Right cardiac atrium (tissue), 5 donors: ENCODE measurements at regions not wholly inside any gene's neighbourhood (a gene's known extent, or its start where the extent isn't known, plus 50 kb on each side); places are given as distances from the start of the nearest gene placed in this dataset.

Source experiments
- ATAC-seq, 2 donors: fragments of 200-7000 bp; cut with Tn5 transposase; one replicate each; pipeline versions ENCODE4 v1.8.0 to v1.9.1; 2020; ENCODE audit warnings: moderate library complexity in 2 of 2, mild to moderate bottlenecking in 1 of 2
- DNase-seq, 3 donors: peaks; one replicate each; pipeline ENCODE4 v3.0.0-alpha.2; 2020
- H3K27ac ChIP-seq: one replicate; pipeline ENCODE4 v1.5.1; 2013; ENCODE audit warnings: mild to moderate bottlenecking, low read length, control low read depth, moderate library complexity
- H3K27me3 ChIP-seq: one replicate; pipeline ENCODE4 v1.6.1; 2013; ENCODE audit not compliant: control insufficient read depth, insufficient read depth
- H3K4me1 ChIP-seq: one replicate; pipeline ENCODE4 v1.6.1; 2013; ENCODE audit warnings: low read length; ENCODE audit not compliant: control insufficient read depth, insufficient read depth
- H3K4me3 ChIP-seq: one replicate; pipeline ENCODE4 v1.5.1; 2013; ENCODE audit warnings: low read length, control low read depth
- H3K9me3 ChIP-seq: one replicate; pipeline ENCODE4 v1.6.1; 2013; ENCODE audit warnings: low read length; ENCODE audit not compliant: control insufficient read depth
- WGBS: extraction: QIAGEN DNeasy Blood & Tissue Kit; methylation state at CpG from one replicate; pipeline ENCODE4 v1.1.7; 2013; 5-methylcytosine and 5-hydroxymethylcytosine counted together
- intact Hi-C, 4 donors: fragments of 100-400 bp; cut with DNase I; formaldehyde crosslinking; loops; one replicate each; pipeline versions ENCODE4 v1.11.0 to v1.14.0; 2022 to 2023
- donor health status: healthy with polysubstance abuse.
- donor health status: DM: no; HTN: yes; CAD: no.
- donor health status: DM: no; HTN: no; CAD: no.
- donor health status: DM: no; HTN: yes; CAD: no; lungs with severe emphysema.
- donor health status: DM: yes; HTN: yes; CAD: no.

DNA sequence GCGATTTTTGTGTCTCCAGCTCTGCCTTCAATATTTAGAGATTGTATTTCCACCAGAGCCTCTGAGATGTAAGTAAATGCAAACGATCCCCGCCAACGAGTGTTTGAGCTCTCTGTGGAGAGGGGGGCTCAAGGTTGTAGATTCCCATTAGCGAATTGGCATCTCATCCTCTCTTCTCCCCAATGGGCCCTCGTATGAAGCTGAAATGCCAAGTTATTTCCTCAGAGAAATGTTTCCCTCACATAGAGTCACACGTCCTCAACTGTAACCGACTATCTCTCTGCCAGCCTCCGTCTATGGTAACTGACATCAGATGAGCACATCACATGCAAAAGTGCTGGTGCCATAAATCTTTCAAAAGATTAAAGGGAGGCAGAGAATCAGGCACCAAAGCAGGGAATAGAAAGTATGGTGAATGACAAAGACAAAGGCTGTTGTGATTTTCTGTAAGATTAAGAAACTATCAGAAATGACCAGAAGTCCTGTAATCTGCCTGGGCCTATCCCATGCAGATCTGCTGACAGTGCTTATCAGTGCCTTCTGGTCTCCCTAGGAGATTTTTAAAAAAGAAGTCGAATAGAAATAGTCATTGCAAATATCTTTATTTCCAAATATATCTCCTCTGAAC, 157.1 kb downstream of the PDGFRA start:
- ATAC-seq (no peak), DNase-seq (no peak)
- intact Hi-C loops = no loop called here
- Histone ChIP-seq H3K4me1 (no peaks in the 10 kb centered on the region), H3K9me3 (no peaks in the 10 kb centered on the region), H3K27me3 (no peaks in the 10 kb centered on the region), H3K27ac (no peak overlapping the region), H3K4me3 (no peak overlapping the region)
- WGBS = 76% methylated on average over 10 of the region's 10 CpGs

DNA sequence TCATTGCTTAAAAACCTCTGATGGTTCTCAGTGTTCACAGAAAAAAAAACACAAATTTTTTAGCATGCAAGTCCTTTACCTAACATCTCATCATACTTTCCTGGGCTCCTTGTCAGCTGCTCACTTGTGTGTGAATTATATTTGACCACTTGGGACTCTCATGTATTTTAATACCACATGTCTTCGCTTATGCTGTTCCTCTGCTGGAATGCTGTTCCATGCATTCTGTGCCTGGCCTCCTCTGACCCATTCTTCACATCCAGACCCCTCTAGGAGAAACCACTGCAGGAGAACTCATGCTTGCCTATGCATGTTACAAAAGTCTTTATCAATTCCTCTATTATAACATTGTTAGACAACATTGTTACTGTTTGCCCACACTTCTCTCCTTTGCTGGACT, 157.6 kb downstream of the PDGFRA start:
- no peaks in the 10 kb centered on the region for H3K27me3 ChIP-seq
- ATAC-seq = no peak
- intact Hi-C loops = no loop called here

DNA sequence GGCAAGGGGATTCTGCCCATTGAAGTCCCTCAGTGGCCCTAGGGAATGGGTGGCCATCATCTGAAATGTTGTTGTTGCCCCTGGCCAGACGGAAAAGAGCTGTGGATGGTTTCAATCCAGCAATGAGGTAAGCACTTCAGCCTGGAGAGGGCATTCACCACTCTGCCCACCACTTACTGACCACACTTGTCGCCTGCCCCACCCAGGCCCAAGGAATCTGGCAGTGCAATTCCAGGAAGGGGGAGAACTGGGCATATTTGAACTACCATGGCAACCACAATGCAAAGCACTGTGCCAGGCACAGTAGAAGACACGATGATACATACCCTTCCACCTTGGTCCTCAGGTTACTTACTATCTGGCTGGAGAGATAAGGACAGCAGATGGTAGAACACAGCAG, 161.6 kb downstream of the PDGFRA start:
- intact Hi-C loops = no loop called here
- Histone ChIP-seq H3K9me3 (no peaks in the 10 kb centered on the region), H3K4me3 (no peak overlapping the region), H3K4me1 (no peaks in the 10 kb centered on the region), H3K27ac (no peak overlapping the region), H3K27me3 (no peaks in the 10 kb centered on the region)
- ATAC-seq (no peak), DNase-seq (no peak)
- 73% methylated on average over 3 of the region's 3 CpGs for WGBS

More for the DNA sequence above, 157.6 kb downstream of the PDGFRA start:
- Histone ChIP-seq H3K9me3 (no peaks in the 10 kb centered on the region), H3K4me3 (no peak overlapping the region), H3K4me1 (no peaks in the 10 kb centered on the region), H3K27ac (no peak overlapping the region)
- DNase-seq = no peak
- WGBS = 98% methylated on average over 1 of the region's 1 CpG

DNA sequence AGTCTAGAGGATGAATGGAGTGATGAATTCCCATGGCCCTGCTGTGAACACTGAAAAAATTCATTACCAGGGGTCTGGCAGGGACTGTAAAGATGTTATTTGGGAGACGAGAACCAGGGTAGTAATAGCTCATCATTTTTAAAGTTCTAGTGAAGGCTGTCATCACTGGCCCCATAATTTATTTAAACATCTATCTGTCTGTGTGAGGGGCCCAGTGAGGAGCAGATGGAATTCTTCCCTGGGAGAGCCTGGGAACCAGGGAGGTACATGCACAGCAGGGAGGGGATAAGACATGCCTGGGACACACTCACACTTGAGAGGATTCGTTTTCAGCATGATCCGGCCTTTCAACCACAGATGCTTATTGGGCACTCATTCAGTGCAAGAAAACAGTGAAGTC, 162.0 kb downstream of the PDGFRA start:
- ATAC-seq (no peak), DNase-seq (no peak)
- Histone ChIP-seq H3K4me1 (no peaks in the 10 kb centered on the region), H3K9me3 (no peaks in the 10 kb centered on the region), H3K27ac (no peak overlapping the region), H3K4me3 (no peak overlapping the region), H3K27me3 (no peaks in the 10 kb centered on the region)
- intact Hi-C loops = no loop called here
- WGBS = 18% methylated on average over 3 of the region's 3 CpGs

DNA sequence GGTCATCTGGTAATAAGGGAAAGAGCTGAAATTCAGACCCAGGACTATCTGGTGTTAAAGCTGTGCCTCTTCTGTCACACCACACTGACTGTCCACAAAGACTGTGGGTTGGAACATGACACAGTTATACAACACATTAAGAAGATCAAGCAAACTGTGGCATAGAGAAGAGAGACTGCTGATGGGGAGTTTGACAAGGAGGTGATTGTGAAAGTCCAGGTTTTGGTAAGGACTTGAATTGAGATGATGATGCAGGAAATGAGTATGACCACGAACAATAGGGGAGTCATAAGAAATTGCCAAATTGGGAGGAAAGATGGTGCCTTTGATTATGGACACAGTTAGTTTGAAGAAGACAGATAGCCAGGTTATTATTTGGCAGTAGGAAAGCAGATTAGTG, 163.4 kb downstream of the PDGFRA start:
- no peaks in the 10 kb centered on the region for H3K27me3 ChIP-seq
- no peak overlapping the region for H3K27ac ChIP-seq
- 58% methylated on average over 1 of the region's 1 CpG for WGBS
- H3K4me1 ChIP-seq = no peaks in the 10 kb centered on the region
- ATAC-seq (no peak), DNase-seq (no peak)
- intact Hi-C loops = no loop called here
- H3K4me3 ChIP-seq = no peak overlapping the region
- no peaks in the 10 kb centered on the region for H3K9me3 ChIP-seq

DNA sequence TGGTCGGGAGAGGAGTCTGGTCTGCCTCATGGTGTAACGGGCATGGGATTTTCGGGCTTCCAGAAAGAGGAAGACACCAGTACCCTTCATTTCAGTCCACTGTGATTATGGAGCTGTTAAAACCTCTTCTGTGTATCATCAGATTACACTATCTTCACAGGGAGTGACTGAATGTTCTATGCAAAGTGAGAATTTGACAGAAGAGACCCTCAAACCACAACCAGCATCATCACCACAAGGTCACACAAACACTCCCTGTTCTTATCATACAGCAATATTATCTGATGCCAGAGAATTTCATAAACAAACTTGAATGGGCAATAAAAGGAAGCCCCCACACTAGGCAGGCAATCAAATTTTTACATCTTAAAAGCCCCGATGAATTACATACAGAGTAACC, 164.2 kb downstream of the PDGFRA start:
- intact Hi-C loops = no loop called here
- Histone ChIP-seq H3K27ac (no peak overlapping the region), H3K9me3 (no peaks in the 10 kb centered on the region), H3K27me3 (no peaks in the 10 kb centered on the region), H3K4me3 (no peak overlapping the region), H3K4me1 (no peaks in the 10 kb centered on the region)
- no peak for DNase-seq
- WGBS = 89% methylated on average over 4 of the region's 4 CpGs
- ATAC-seq = no peak

DNA sequence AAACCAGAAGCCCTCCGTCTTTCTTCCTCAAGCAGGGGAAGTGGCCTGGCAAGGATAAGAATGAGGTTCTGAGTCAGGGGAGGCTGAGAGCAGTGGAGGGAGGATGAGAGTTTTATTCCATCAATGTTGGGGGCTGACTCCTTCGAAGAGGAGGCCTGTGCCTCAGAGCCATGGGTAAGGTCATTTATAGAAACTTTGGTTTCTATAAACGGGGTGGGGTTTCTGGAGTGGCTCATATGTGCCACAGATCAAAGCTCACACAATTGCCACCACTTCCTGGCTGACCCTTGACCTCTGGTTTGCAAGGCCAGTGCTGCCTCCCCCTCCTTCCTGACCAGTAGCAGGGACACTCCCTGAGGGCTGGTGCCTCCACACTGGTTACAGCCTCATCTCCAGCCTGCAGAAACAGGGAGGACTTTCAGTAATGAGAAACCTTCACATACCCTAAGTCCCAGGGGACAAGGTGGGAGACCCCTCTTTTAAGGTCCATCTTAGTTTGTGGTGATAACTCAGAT, 166.0 kb downstream of the PDGFRA start:
- Histone ChIP-seq H3K27ac (no peak overlapping the region), H3K4me1 (no peaks in the 10 kb centered on the region), H3K9me3 (no peaks in the 10 kb centered on the region), H3K27me3 (no peaks in the 10 kb centered on the region), H3K4me3 (no peak overlapping the region)
- DNase-seq (no peak), ATAC-seq (no peak)
- intact Hi-C loops = no loop called here
- 84% methylated on average over 3 of the region's 3 CpGs for WGBS

DNA sequence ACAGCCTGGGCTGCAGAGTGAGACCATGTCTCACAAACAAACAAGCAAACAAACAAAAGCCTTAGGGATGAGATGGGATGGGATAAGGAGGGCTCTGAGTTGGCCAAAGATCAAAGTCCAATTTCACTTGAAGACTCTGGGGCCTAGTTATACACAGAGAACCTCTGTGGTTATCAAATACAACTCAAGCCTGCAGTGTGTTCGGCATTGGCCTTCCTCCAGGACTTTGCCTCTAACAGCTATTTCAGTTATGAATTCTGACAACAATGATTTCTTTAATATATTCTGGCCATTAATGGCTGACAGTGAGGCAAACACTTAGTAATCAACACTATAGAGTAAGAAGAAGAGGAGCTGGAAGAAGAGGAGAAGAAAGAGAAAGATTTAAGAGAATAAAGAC, 171.1 kb downstream of the PDGFRA start:
- H3K27ac ChIP-seq = no peak overlapping the region
- DNase-seq = no peak
- H3K9me3 ChIP-seq = no peaks in the 10 kb centered on the region
- intact Hi-C loops = no loop called here
- H3K4me3 ChIP-seq = no peak overlapping the region
- H3K4me1 ChIP-seq = no peaks in the 10 kb centered on the region
- H3K27me3 ChIP-seq = no peaks in the 10 kb centered on the region
- ATAC-seq = no peak
- WGBS = 57% methylated on average over 1 of the region's 1 CpG

DNA sequence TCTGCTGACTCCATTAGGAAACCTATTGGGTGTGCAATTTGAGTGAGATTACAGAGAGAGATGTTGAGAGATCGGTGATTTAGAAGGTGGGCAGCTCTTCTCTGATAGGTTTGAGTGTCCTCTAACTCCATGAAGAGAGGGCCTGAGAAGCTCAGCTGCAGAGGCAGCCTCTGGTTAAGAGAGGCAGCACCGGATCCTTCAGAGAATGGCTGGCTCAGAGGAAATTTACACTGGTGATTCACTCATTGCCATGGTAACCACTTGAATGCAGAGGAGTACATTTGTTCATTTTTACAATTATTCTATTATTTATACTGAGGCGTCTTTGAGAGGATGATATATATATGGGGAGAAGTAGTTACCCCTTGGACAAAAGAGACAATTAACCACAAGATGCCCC, 171.7 kb downstream of the PDGFRA start:
- no peak for DNase-seq
- intact Hi-C loops = no loop called here
- Histone ChIP-seq H3K27me3 (no peaks in the 10 kb centered on the region), H3K4me3 (no peak overlapping the region), H3K4me1 (no peaks in the 10 kb centered on the region), H3K27ac (no peak overlapping the region), H3K9me3 (no peaks in the 10 kb centered on the region)
- peak in 1 of 2 donors; percentile 75 for ATAC-seq
- WGBS = 43% methylated on average over 3 of the region's 3 CpGs

DNA sequence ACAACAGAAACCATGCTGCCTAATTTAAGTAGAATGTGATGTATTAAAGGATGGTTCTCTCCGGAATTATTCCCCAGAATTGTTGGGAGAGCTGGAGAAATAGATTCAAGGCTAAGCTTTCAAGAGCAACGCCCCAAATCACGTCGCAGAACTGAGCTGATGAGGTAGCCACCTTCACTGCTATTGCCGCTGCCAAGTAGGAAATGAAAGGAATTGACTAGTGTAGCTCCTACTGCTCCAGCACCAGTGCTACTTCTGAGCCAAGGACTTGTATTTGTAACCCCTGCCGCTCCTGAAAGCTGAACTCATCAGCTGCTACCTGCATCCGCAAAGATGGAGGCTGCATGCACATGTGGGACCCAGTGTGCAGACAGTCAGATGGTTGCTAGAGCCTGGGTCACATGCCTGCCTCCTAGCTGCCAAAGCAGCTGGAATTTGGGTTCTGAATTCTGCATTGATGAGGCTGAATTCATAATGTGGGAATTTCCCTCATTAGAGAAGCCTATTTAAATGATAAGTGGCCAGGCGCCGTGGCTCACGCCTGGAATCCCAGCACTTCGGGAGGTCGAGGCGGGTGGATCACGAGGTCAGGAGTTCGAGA, 173.9 kb downstream of the PDGFRA start:
- intact Hi-C loops = no loop called here
- ATAC-seq (peak in 1 of 2 donors; percentile 51), DNase-seq (peak in 1 of 3 donors; percentile 24)
- Histone ChIP-seq H3K27me3 (no peaks in the 10 kb centered on the region), H3K4me3 (no peak overlapping the region), H3K9me3 (no peaks in the 10 kb centered on the region), H3K4me1 (no peaks in the 10 kb centered on the region), H3K27ac (no peak overlapping the region)
- 64% methylated on average over 15 of the region's 15 CpGs for WGBS

DNA sequence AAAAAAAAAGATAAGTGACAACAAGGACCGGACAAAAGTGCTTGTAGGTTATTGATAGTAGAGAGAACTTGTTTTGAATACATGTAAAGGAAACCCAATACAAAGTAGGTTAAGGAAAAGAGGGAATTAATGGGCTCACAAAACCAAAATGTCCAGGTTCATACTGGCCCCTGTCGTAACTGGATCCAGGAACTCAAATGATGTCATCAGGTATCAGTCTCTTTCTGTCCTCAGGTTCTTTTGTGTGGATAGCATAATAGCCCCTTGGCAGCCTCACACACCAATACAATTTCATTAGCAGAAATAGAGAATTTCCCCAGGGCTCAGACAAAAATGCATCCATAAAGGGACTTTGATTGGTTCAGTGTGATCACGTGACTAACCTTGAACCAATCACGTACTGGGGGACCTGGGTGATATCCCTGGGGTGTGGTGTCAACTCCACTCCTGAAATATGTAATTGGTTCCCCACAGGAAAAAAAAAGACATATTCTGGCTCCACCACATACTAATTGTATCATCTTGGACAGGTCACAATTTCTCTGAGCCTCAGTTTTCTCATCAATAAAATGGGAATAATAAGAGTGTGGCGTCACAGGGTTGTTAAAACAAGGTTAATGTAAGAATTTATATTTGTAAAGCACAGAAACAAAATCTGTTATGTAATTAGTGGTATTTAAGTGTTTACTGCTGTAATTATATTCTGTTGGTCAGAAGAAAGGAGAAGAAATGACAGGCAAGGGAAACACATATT, 174.8 kb downstream of the PDGFRA start:
- H3K4me1 ChIP-seq = no peaks in the 10 kb centered on the region
- ATAC-seq (no peak), DNase-seq (no peak)
- 88% methylated on average over 5 of the region's 5 CpGs for WGBS
- no peaks in the 10 kb centered on the region for H3K9me3 ChIP-seq
- intact Hi-C loops = no loop called here
- H3K27ac ChIP-seq = no peak overlapping the region
- H3K27me3 ChIP-seq = no peaks in the 10 kb centered on the region
- no peak overlapping the region for H3K4me3 ChIP-seq
